ENCODE measurements at regions not wholly inside any gene's neighbourhood (a gene's known extent, or its start where the extent isn't known, plus 50 kb on each side); places are given as distances from the start of the nearest gene placed in this dataset.
A peak's percentile ranks its signal among the peaks of the same experiment; 100 is the strongest.

DNA sequence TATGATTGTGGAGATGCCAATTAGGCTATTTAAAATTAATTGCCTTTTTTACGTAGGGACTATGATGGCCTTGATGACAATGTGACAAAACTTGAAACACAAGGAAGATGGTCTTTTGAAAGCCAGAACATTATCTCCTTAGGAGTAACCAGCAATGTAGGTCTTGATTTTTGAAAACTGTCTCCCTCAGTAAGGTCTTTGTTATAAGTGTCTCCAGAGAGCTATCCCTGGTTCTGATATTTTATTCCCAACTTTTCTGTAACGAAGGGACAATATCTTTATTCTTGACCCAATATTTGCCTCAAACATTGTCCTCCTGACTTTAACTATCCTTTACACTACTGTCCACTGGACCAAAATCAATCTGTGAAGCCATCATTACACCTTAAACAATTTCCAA, 493.2 kb downstream of the CCDC85A start:
- no CpG with 5 or more reads among the region's 2 CpGs for WGBS (ENCODE audit: extremely low coverage, insufficient coverage, insufficient read length)
- H3K27me3 ChIP-seq (ENCODE audit: insufficient read depth, low read length) = no peaks in the 10 kb centered on the region
- no peak overlapping the region for H3K23ac ChIP-seq (ENCODE audit: low read length)
- H4K91ac ChIP-seq (ENCODE audit: low read depth, low read length) = no peak overlapping the region
- H3K9me3 ChIP-seq (ENCODE audit: insufficient read depth, low read depth, low read length) = peaks cover 12% of the 10 kb centered on the region
- no peaks in the 10 kb centered on the region for H3K79me2 ChIP-seq (ENCODE audit: control insufficient read depth, insufficient read depth, low read length, poor library complexity)
- H3K4me2 ChIP-seq (ENCODE audit: low read length) = no peak overlapping the region
- H3K4ac ChIP-seq (ENCODE audit: low read depth, low read length) = no peak overlapping the region
- H2BK12ac ChIP-seq (ENCODE audit: low read length) = no peak overlapping the region
- no peak overlapping the region for H2AK5ac ChIP-seq (ENCODE audit: low read length)
- H4K8ac ChIP-seq (ENCODE audit: low read depth, low read length) = no peak overlapping the region
- H2AFZ ChIP-seq (ENCODE audit: insufficient read depth, low read length, poor library complexity) = no peak overlapping the region
- DNase-seq = no peak
- no peak overlapping the region for H3K18ac ChIP-seq (ENCODE audit: low read length)
- no peak overlapping the region for H2BK120ac ChIP-seq (ENCODE audit: insufficient read depth, low read length, poor library complexity)
- no peaks in the 10 kb centered on the region for H3K36me3 ChIP-seq (ENCODE audit: control insufficient read depth in 1 of 2, insufficient read depth in 2 of 2, low read length in 2 of 2)
- H3K14ac ChIP-seq (ENCODE audit: low read length) = no peak overlapping the region
- H3K79me1 ChIP-seq (ENCODE audit: low read length) = no peaks in the 10 kb centered on the region
- no peak overlapping the region for H3K27ac ChIP-seq (ENCODE audit: low read depth, low read length)
- no peak overlapping the region for H3K4me3 ChIP-seq (ENCODE audit: low read depth, low read length)
- no peaks in the 10 kb centered on the region for H3K4me1 ChIP-seq (ENCODE audit: control insufficient read depth in 1 of 2, insufficient read depth in 2 of 2, low read length in 2 of 2)
- no peak overlapping the region for H3K9ac ChIP-seq (ENCODE audit: low read length)
- no peak overlapping the region for H2BK5ac ChIP-seq (ENCODE audit: low read depth, low read length, poor library complexity)
- H4K12ac ChIP-seq (ENCODE audit: low read depth, low read length) = no peak overlapping the region

DNA sequence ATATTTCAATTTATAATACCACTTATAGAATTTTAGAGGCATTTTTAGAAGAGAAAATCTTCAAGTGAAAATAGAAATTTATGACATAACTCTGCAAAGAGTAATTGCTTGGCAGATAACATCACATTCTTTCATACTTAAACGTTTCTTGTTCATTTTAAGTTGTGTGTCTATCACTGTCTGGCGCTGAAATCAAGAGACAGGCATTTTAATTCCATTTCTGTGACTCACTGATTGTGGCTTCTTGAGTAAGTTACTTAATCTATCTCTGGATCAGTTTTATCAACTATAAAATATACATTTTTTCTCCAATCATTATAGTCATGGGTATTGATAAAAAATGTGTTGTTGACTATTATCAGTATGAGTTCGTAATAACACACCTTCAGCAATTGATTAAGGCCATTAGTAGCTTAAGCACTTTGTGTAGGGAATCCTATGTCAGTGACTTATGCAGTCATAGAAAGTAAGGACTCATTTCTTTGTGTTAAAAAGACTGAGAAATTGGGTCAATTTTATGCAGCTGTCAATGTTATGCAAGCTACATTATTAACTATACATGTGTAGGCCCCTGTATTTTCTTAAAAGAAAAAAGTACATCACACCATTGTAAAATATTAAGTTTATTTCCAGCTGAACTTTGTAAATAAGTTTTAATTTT, 497.3 kb downstream of the CCDC85A start:
- H4K8ac ChIP-seq (ENCODE audit: low read depth, low read length) = no peak overlapping the region
- H3K4ac ChIP-seq (ENCODE audit: low read depth, low read length) = no peak overlapping the region
- no peaks in the 10 kb centered on the region for H3K4me1 ChIP-seq (ENCODE audit: control insufficient read depth in 1 of 2, insufficient read depth in 2 of 2, low read length in 2 of 2)
- peak; percentile 52 to 90 for DNase-seq
- no peak overlapping the region for H3K14ac ChIP-seq (ENCODE audit: low read length)
- H3K18ac ChIP-seq (ENCODE audit: low read length) = no peak overlapping the region
- H3K27ac ChIP-seq (ENCODE audit: low read depth, low read length) = no peak overlapping the region
- H3K23ac ChIP-seq (ENCODE audit: low read length) = no peak overlapping the region
- H4K12ac ChIP-seq (ENCODE audit: low read depth, low read length) = no peak overlapping the region
- no peak overlapping the region for H3K4me2 ChIP-seq (ENCODE audit: low read length)
- H2BK5ac ChIP-seq (ENCODE audit: low read depth, low read length, poor library complexity) = no peak overlapping the region
- H2AFZ ChIP-seq (ENCODE audit: insufficient read depth, low read length, poor library complexity) = no peak overlapping the region
- no peak overlapping the region for H2BK12ac ChIP-seq (ENCODE audit: low read length)
- H3K4me3 ChIP-seq (ENCODE audit: low read depth, low read length) = no peak overlapping the region
- H3K36me3 ChIP-seq (ENCODE audit: control insufficient read depth in 1 of 2, insufficient read depth in 2 of 2, low read length in 2 of 2) = no peaks in the 10 kb centered on the region
- no peaks in the 10 kb centered on the region for H3K79me2 ChIP-seq (ENCODE audit: control insufficient read depth, insufficient read depth, low read length, poor library complexity)
- H3K27me3 ChIP-seq (ENCODE audit: insufficient read depth, low read length) = no peaks in the 10 kb centered on the region
- H4K91ac ChIP-seq (ENCODE audit: low read depth, low read length) = no peak overlapping the region
- no peak overlapping the region for H3K9ac ChIP-seq (ENCODE audit: low read length)
- H3K79me1 ChIP-seq (ENCODE audit: low read length) = no peaks in the 10 kb centered on the region
- no peak overlapping the region for H2BK120ac ChIP-seq (ENCODE audit: insufficient read depth, low read length, poor library complexity)
- no peak overlapping the region for H2AK5ac ChIP-seq (ENCODE audit: low read length)
- H3K9me3 ChIP-seq (ENCODE audit: insufficient read depth, low read depth, low read length) = no peaks in the 10 kb centered on the region
- WGBS (ENCODE audit: extremely low coverage, insufficient coverage, insufficient read length) = no CpG with 5 or more reads among the region's 3 CpGs

DNA sequence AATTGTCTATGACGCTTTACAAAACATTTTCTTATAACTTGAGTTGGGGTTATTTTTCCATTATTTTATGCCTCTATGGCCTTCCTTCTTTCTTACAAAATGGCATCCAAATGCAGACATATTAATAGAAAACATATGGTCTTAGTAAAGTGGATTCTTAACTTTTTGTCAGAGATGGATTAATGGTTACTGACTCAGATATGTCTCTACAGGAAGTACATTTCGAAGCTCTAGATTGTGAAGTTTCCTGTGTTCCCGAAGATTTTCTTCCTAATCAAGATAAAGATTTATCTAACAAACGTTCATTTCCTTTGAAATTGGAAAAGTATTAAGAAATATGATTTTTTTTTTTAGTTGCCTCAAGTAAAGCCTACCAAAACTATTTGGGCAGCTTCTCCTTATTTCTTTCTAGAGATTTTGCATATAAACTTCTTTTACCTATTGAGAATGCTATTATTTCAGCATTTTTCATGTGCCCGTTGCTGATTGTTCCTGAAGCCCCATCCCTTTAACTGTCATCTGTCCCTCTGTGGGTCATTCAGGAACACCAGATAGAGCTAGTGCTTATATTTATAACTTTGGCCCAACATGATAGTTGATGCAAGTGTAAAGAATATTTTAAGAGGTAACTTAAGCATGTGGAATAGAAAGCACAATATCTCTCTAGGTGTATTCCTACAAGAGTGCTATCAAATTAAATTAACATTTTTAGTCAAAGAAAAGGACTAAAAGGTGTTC, 498.0 kb downstream of the CCDC85A start:
- Histone ChIP-seq H4K91ac (ENCODE audit: low read depth, low read length) (no peak overlapping the region), H3K79me1 (ENCODE audit: low read length) (no peaks in the 10 kb centered on the region), H2BK12ac (ENCODE audit: low read length) (no peak overlapping the region), H2AFZ (ENCODE audit: insufficient read depth, low read length, poor library complexity) (no peak overlapping the region), H3K14ac (ENCODE audit: low read length) (no peak overlapping the region), H3K9ac (ENCODE audit: low read length) (no peak overlapping the region), H3K4me3 (ENCODE audit: low read depth, low read length) (no peak overlapping the region), H3K36me3 (ENCODE audit: control insufficient read depth in 1 of 2, insufficient read depth in 2 of 2, low read length in 2 of 2) (no peaks in the 10 kb centered on the region), H3K23ac (ENCODE audit: low read length) (no peak overlapping the region), H3K18ac (ENCODE audit: low read length) (no peak overlapping the region), H2BK120ac (ENCODE audit: insufficient read depth, low read length, poor library complexity) (no peak overlapping the region), H3K79me2 (ENCODE audit: control insufficient read depth, insufficient read depth, low read length, poor library complexity) (no peaks in the 10 kb centered on the region), H4K12ac (ENCODE audit: low read depth, low read length) (no peak overlapping the region), H3K4me1 (ENCODE audit: control insufficient read depth in 1 of 2, insufficient read depth in 2 of 2, low read length in 2 of 2) (no peaks in the 10 kb centered on the region), H3K27ac (ENCODE audit: low read depth, low read length) (no peak overlapping the region), H2AK5ac (ENCODE audit: low read length) (no peak overlapping the region), H3K27me3 (ENCODE audit: insufficient read depth, low read length) (no peaks in the 10 kb centered on the region), H4K8ac (ENCODE audit: low read depth, low read length) (no peak overlapping the region), H3K9me3 (ENCODE audit: insufficient read depth, low read depth, low read length) (no peaks in the 10 kb centered on the region), H3K4me2 (ENCODE audit: low read length) (no peak overlapping the region), H2BK5ac (ENCODE audit: low read depth, low read length, poor library complexity) (no peak overlapping the region), H3K4ac (ENCODE audit: low read depth, low read length) (no peak overlapping the region)
- no peak for DNase-seq
- no CpG with 5 or more reads among the region's 5 CpGs for WGBS (ENCODE audit: extremely low coverage, insufficient coverage, insufficient read length)

DNA sequence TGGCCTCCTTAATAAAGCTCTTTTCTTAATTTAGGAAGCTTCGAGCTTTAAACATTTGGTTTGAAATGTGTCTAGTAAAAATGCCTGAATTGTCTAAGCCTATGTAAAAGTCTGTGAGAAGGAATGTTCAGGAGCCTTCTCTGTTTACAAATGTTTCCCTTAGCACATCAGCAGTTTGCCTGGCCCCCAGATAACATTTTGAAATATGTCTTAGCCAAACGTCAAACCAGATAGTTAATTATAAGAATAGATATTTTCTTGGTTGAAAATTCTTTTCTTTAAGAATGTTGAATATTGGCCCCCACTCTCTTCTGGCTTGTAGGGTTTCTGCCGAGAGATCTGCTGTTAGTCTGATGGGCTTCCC, 498.6 kb downstream of the CCDC85A start:
- Histone ChIP-seq H3K14ac (ENCODE audit: low read length) (no peak overlapping the region), H2AK5ac (ENCODE audit: low read length) (no peak overlapping the region), H2AFZ (ENCODE audit: insufficient read depth, low read length, poor library complexity) (no peak overlapping the region)

More for the DNA sequence above, 498.6 kb downstream of the CCDC85A start:
- H3K79me1 ChIP-seq (ENCODE audit: low read length) = no peaks in the 10 kb centered on the region
- H2BK120ac ChIP-seq (ENCODE audit: insufficient read depth, low read length, poor library complexity) = no peak overlapping the region
- DNase-seq = no peak
- H3K4me1 ChIP-seq (ENCODE audit: control insufficient read depth in 1 of 2, insufficient read depth in 2 of 2, low read length in 2 of 2) = no peaks in the 10 kb centered on the region
- no peak overlapping the region for H3K27ac ChIP-seq (ENCODE audit: low read depth, low read length)
- H3K4ac ChIP-seq (ENCODE audit: low read depth, low read length) = no peak overlapping the region
- no peak overlapping the region for H4K91ac ChIP-seq (ENCODE audit: low read depth, low read length)
- H3K9ac ChIP-seq (ENCODE audit: low read length) = no peak overlapping the region
- no peak overlapping the region for H2BK5ac ChIP-seq (ENCODE audit: low read depth, low read length, poor library complexity)
- no peaks in the 10 kb centered on the region for H3K79me2 ChIP-seq (ENCODE audit: control insufficient read depth, insufficient read depth, low read length, poor library complexity)
- H3K27me3 ChIP-seq (ENCODE audit: insufficient read depth, low read length) = no peaks in the 10 kb centered on the region
- no CpG with 5 or more reads among the region's 3 CpGs for WGBS (ENCODE audit: extremely low coverage, insufficient coverage, insufficient read length)
- no peak overlapping the region for H3K23ac ChIP-seq (ENCODE audit: low read length)
- H2BK12ac ChIP-seq (ENCODE audit: low read length) = no peak overlapping the region
- no peak overlapping the region for H3K4me2 ChIP-seq (ENCODE audit: low read length)
- H3K36me3 ChIP-seq (ENCODE audit: control insufficient read depth in 1 of 2, insufficient read depth in 2 of 2, low read length in 2 of 2) = no peaks in the 10 kb centered on the region
- no peak overlapping the region for H4K8ac ChIP-seq (ENCODE audit: low read depth, low read length)
- no peaks in the 10 kb centered on the region for H3K9me3 ChIP-seq (ENCODE audit: insufficient read depth, low read depth, low read length)
- H4K12ac ChIP-seq (ENCODE audit: low read depth, low read length) = no peak overlapping the region
- H3K18ac ChIP-seq (ENCODE audit: low read length) = no peak overlapping the region
- no peak overlapping the region for H3K4me3 ChIP-seq (ENCODE audit: low read depth, low read length)
